ENCODE measurements at regions not wholly inside any gene's neighbourhood (a gene's known extent, or its start where the extent isn't known, plus 50 kb on each side); places are given as distances from the start of the nearest gene placed in this dataset.

GRCh38 chr11:134560566-134561330, 148.7 kb upstream of the B3GAT1 start (continued):
- no peak for TF ChIP-seq TSHZ2 (CRISPR knock-in tag; IDR thresholded peaks at IDR 0.05)
- TF ChIP-seq TOX (CRISPR knock-in tag; IDR thresholded peaks at IDR 0.05; ENCODE audit: borderline replicate concordance), result no peak
- no peak for TF ChIP-seq POU6F1 (CRISPR knock-in tag; IDR thresholded peaks at IDR 0.05; ENCODE audit: borderline replicate concordance, low read depth)

GRCh38 chr11:134560066-134560465, 148.0 kb upstream of the B3GAT1 start:
- no peak for TF ChIP-seq RARB (CRISPR knock-in tag; IDR thresholded peaks at IDR 0.05)
- no peak for TF ChIP-seq ZNF565 (CRISPR knock-in tag; conservative IDR thresholded peaks at IDR 0.05; ENCODE audit: low read depth)
- no peak for TF ChIP-seq POU6F1 (CRISPR knock-in tag; IDR thresholded peaks at IDR 0.05; ENCODE audit: borderline replicate concordance, low read depth)
- no peak for TF ChIP-seq CSDC2 (CRISPR knock-in tag; IDR thresholded peaks at IDR 0.05)
- TF ChIP-seq TOX (CRISPR knock-in tag; IDR thresholded peaks at IDR 0.05; ENCODE audit: borderline replicate concordance), result no peak
- ATAC-seq, result no peak

- no peak for TF ChIP-seq BACH2 (CRISPR knock-in tag; IDR thresholded peaks at IDR 0.05; ENCODE audit: borderline replicate concordance)
- no peak for TF ChIP-seq CSDC2 (CRISPR knock-in tag; IDR thresholded peaks at IDR 0.05)
- TF ChIP-seq ZC3H10 (CRISPR knock-in tag; IDR thresholded peaks at IDR 0.05), result no peak
- no peak for TF ChIP-seq ZNF565 (CRISPR knock-in tag; conservative IDR thresholded peaks at IDR 0.05; ENCODE audit: low read depth)
- TF ChIP-seq TOX (CRISPR knock-in tag; IDR thresholded peaks at IDR 0.05; ENCODE audit: borderline replicate concordance), result no peak
- no peak for TF ChIP-seq PATZ1 (CRISPR knock-in tag; IDR thresholded peaks at IDR 0.05; ENCODE audit: borderline replicate concordance)
- TF ChIP-seq ZNF70 (CRISPR knock-in tag; IDR thresholded peaks at IDR 0.05), result no peak
- TF ChIP-seq ZNF8 (CRISPR knock-in tag; IDR thresholded peaks at IDR 0.05), result no peak
- no peak for TF ChIP-seq TCF4 (CRISPR knock-in tag; IDR thresholded peaks at IDR 0.05; ENCODE audit: borderline replicate concordance)
- TF ChIP-seq RARB (CRISPR knock-in tag; IDR thresholded peaks at IDR 0.05), result no peak
- TF ChIP-seq CREB5 (CRISPR knock-in tag; IDR thresholded peaks at IDR 0.05; ENCODE audit: low read depth), result no peak
- no peak for TF ChIP-seq ESRRG (CRISPR knock-in tag; IDR thresholded peaks at IDR 0.05)
- no peak for TF ChIP-seq ZFP3 (CRISPR knock-in tag; IDR thresholded peaks at IDR 0.05)
- TF ChIP-seq POU6F1 (CRISPR knock-in tag; IDR thresholded peaks at IDR 0.05; ENCODE audit: borderline replicate concordance, low read depth), result no peak
- TF ChIP-seq ARNTL (CRISPR knock-in tag; IDR thresholded peaks at IDR 0.05; ENCODE audit: borderline replicate concordance, low read depth), result no peak
- TF ChIP-seq CSRNP3 (CRISPR knock-in tag; IDR thresholded peaks at IDR 0.05), result no peak
- no peak for TF ChIP-seq GLIS3 (CRISPR knock-in tag; IDR thresholded peaks at IDR 0.05)
- no peak for TF ChIP-seq OSR1 (CRISPR knock-in tag; IDR thresholded peaks at IDR 0.05)
- ATAC-seq, result no peak
Measured at GRCh38 chr11:134559602-134559962, 147.5 kb upstream of the B3GAT1 start.
